Suprapubic skin (tissue), 4 donors: ENCODE measurements at regions not wholly inside any gene's neighbourhood (a gene's known extent, or its start where the extent isn't known, plus 50 kb on each side); places are given as distances from the start of the nearest gene placed in this dataset.

Experiments
- POLR2A ChIP-seq, 2 donors: fragments of 450-650 bp; IDR thresholded peaks; one replicate each; pipeline ENCODE4 v1.6.1; 2017; ENCODE audit warnings: antibody characterized with exemption in 2 of 2, mild to moderate bottlenecking in 2 of 2, moderate library complexity in 2 of 2
- POLR2AphosphoS5 ChIP-seq, 3 donors: sonication (generic); formaldehyde crosslinking; IDR thresholded peaks; one replicate each; pipeline ENCODE4 v1.6.1; 2017; ENCODE audit warnings: antibody characterized with exemption in 3 of 3

DNA sequence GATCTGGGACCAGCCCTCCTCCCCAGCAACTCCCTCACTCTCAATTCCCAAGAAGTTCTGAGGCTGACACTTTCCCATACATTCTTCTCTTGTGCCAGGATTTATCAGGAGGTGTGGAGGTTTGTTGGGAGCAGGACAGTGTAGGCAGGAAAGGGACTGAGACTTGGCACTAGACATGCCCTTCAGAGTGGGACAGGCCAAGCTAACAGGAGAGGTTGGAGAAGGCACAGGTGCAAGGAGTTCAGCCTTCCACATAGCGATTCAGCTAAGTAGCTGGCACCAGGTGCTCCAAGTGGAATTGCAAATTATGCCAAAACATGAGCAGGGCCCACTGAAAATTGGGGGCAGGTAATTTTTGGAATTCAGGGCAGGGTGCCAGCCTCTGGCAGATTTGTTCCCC is 83.0 kb upstream of the DUSP10 start:
- TF ChIP-seq POLR2AphosphoS5 (IDR thresholded peaks at IDR 0.05) (no peak), POLR2A (IDR thresholded peaks at IDR 0.05) (no peak)
